Osteoblast (primary cell): ENCODE measurements at regions not wholly inside any gene's neighbourhood (a gene's known extent, or its start where the extent isn't known, plus 50 kb on each side); places are given as distances from the start of the nearest gene placed in this dataset.

Experiments used
- DNase-seq: peaks from one replicate; pipeline ENCODE4 v3.0.0; 2011; ENCODE audit warnings: low spot score, mixed read lengths; ENCODE audit not compliant: insufficient read length; ENCODE audit errors: missing footprints
- H2AFZ ChIP-seq: 2 replicates; pipeline ENCODE4 v1.6.0; 2011; ENCODE audit warnings: mild to moderate bottlenecking, low read length
- H3K27ac ChIP-seq: 2 replicates; pipeline ENCODE4 v1.5.1; 2011; ENCODE audit warnings: mild to moderate bottlenecking, low read depth, low read length, moderate library complexity
- H3K27me3 ChIP-seq: 2 replicates; pipeline ENCODE4 v1.6.0; 2012; ENCODE audit warnings: mild to moderate bottlenecking, control low read depth, inconsistent platforms, low read length, moderate library complexity; ENCODE audit not compliant: insufficient read depth
- H3K36me3 ChIP-seq: 2 replicates; pipeline ENCODE4 v1.5.1; 2011; ENCODE audit warnings: mild to moderate bottlenecking, low read length, control low read depth, moderate library complexity; ENCODE audit not compliant: insufficient read depth
- H3K4me1 ChIP-seq: 2 replicates; pipeline ENCODE4 v1.5.1; 2011; ENCODE audit warnings: mild to moderate bottlenecking, low read length, control low read depth, moderate library complexity; ENCODE audit not compliant: insufficient read depth
- H3K4me2 ChIP-seq: 2 replicates; pipeline ENCODE4 v1.6.0; 2011; ENCODE audit warnings: mild to moderate bottlenecking, low read length; ENCODE audit not compliant: insufficient read depth
- H3K4me3 ChIP-seq: fragments of 200-600 bp; sonication (generic); 3 replicates; pipeline ENCODE4 v1.5.1; 2012; ENCODE audit warnings: mild to moderate bottlenecking, low read length, inconsistent platforms; ENCODE audit not compliant: insufficient read depth
- H3K79me2 ChIP-seq: 2 replicates; pipeline ENCODE4 v1.6.0; 2012; ENCODE audit warnings: mild to moderate bottlenecking, low read length, control low read depth, inconsistent platforms; ENCODE audit not compliant: insufficient read depth
- H3K9me3 ChIP-seq: 2 replicates; pipeline ENCODE4 v1.5.1; 2011; ENCODE audit warnings: low read depth, low read length, control low read depth
- H4K20me1 ChIP-seq: 2 replicates; pipeline ENCODE4 v1.6.0; 2012; ENCODE audit warnings: mild to moderate bottlenecking, low read length, control low read depth; ENCODE audit not compliant: insufficient read depth
- TF ChIP-seq, protein P1 (sequence below): IDR thresholded peaks from 2 replicates; pipeline ENCODE4 v1.5.1; 2011; ENCODE audit warnings: mild to moderate bottlenecking, low read depth, low read length, moderate library complexity; ENCODE audit errors: extremely low read depth

DNA sequence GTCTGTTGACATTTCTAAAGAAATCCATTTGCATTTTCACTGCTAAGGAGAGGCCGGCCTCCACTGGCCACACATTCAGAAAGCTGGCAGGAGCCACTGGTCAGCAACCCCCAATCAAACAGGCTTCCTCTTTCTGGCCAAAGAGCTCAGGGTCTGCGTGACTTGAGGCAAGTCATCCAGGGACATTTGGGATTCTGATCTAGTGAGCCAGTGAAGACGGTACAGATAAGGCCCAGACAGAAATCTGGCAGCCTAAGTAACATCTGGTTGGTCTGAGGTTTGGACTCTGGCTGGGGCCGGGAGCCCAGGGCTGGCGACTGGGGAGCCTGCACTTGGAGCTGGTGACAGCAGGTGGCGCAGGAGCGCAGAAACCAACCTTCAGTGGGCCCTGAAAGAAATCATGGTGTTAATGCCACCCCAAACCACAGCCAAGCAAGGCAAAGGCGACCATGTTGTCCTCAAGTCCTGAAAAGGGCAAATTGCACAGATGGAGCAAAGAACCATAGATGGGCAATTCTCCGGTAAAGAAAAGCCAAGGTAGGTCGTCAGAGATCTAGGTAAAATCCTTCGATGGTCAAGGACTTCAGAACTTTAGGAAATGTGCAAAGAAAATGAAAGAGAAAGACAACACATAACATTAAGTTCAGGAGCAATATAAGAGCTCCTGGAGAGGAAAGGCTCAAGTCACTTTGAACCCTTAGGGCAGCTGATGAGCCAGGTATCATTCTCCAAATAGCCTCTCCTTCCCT, 99.4 kb upstream of the BLID start:
- peaks cover 2% of the 10 kb centered on the region for H3K79me2 ChIP-seq
- no peak overlapping the region for H2AFZ ChIP-seq
- peak; percentile 91 for DNase-seq
- TF ChIP-seq, protein P1, sequence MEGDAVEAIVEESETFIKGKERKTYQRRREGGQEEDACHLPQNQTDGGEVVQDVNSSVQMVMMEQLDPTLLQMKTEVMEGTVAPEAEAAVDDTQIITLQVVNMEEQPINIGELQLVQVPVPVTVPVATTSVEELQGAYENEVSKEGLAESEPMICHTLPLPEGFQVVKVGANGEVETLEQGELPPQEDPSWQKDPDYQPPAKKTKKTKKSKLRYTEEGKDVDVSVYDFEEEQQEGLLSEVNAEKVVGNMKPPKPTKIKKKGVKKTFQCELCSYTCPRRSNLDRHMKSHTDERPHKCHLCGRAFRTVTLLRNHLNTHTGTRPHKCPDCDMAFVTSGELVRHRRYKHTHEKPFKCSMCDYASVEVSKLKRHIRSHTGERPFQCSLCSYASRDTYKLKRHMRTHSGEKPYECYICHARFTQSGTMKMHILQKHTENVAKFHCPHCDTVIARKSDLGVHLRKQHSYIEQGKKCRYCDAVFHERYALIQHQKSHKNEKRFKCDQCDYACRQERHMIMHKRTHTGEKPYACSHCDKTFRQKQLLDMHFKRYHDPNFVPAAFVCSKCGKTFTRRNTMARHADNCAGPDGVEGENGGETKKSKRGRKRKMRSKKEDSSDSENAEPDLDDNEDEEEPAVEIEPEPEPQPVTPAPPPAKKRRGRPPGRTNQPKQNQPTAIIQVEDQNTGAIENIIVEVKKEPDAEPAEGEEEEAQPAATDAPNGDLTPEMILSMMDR: peak; percentile 98
- H3K9me3 ChIP-seq: no peaks in the 10 kb centered on the region
- H3K27ac ChIP-seq: peak overlapping the region; percentile 89
- peaks cover 42% of the 10 kb centered on the region for H3K4me1 ChIP-seq
- H3K27me3 ChIP-seq: no peaks in the 10 kb centered on the region
- H4K20me1 ChIP-seq: no peaks in the 10 kb centered on the region
- no peaks in the 10 kb centered on the region for H3K36me3 ChIP-seq
- no peak overlapping the region for H3K4me3 ChIP-seq
- peak overlapping the region; percentile 44 for H3K4me2 ChIP-seq

- Histone ChIP-seq H3K27ac (peak overlapping the region; percentile 89), H3K79me2 (peaks cover 2% of the 10 kb centered on the region), H3K4me2 (peak overlapping the region; percentile 44), H3K9me3 (no peaks in the 10 kb centered on the region), H3K27me3 (no peaks in the 10 kb centered on the region), H3K4me1 (peaks cover 44% of the 10 kb centered on the region), H4K20me1 (no peaks in the 10 kb centered on the region), H2AFZ (no peak overlapping the region), H3K36me3 (no peaks in the 10 kb centered on the region), H3K4me3 (no peak overlapping the region)
- TF ChIP-seq, protein P1: no peak
- peak; percentile 86 for DNase-seq
Observed at GRCh38 chr11:122214567-122214966, 98.6 kb upstream of the BLID start.

DNA sequence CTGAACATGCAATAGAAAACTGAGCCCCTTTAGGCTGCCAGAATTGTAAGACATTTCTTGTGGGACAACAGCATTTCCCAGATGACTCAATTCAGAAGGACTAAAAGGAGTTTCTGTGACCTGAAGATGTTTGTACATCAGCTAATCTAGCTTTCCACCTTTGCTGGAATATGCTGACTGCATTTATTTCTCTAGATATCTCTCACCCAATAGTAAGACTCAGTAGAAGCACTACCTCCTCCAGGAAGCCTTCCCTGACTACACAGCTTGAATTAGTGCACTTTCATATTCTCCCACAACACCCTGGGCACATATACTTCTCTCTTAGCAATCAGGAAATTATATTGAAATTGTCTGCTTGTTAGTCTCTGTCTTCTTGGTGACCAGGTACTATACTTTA, 98.1 kb upstream of the BLID start:
- H3K27me3 ChIP-seq: no peaks in the 10 kb centered on the region
- peaks cover 2% of the 10 kb centered on the region for H3K79me2 ChIP-seq
- no peaks in the 10 kb centered on the region for H3K36me3 ChIP-seq
- H2AFZ ChIP-seq: no peak overlapping the region
- peak overlapping the region; percentile 89 for H3K27ac ChIP-seq
- TF ChIP-seq, protein P1: no peak
- no peaks in the 10 kb centered on the region for H3K9me3 ChIP-seq
- H3K4me3 ChIP-seq: no peak overlapping the region
- peak overlapping the region; percentile 44 for H3K4me2 ChIP-seq
- no peak for DNase-seq
- peaks cover 49% of the 10 kb centered on the region for H3K4me1 ChIP-seq
- no peaks in the 10 kb centered on the region for H4K20me1 ChIP-seq

GRCh38 chr11:122213171-122213570, 97.2 kb upstream of the BLID start:
- peaks cover 2% of the 10 kb centered on the region for H3K79me2 ChIP-seq
- no peak overlapping the region for H2AFZ ChIP-seq
- no peaks in the 10 kb centered on the region for H3K36me3 ChIP-seq
- H3K27me3 ChIP-seq: no peaks in the 10 kb centered on the region
- TF ChIP-seq, protein P1: no peak
- H3K9me3 ChIP-seq: no peaks in the 10 kb centered on the region
- no peak for DNase-seq
- no peak overlapping the region for H3K4me3 ChIP-seq
- H3K4me2 ChIP-seq: no peak overlapping the region
- H3K27ac ChIP-seq: peak overlapping the region; percentile 89
- H3K4me1 ChIP-seq: peaks cover 58% of the 10 kb centered on the region
- no peaks in the 10 kb centered on the region for H4K20me1 ChIP-seq
